Choroid plexus epithelial cell (primary cell): ENCODE measurements at regions not wholly inside any gene's neighbourhood (a gene's known extent, or its start where the extent isn't known, plus 50 kb on each side); places are given as distances from the start of the nearest gene placed in this dataset.

Source experiments
- DNase-seq: peaks from one replicate; pipeline ENCODE4 v3.0.0-alpha.2; 2010; ENCODE audit warnings: low read depth
- H3K4me3 ChIP-seq: 2 replicates; pipeline ENCODE4 v1.5.1; 2011; ENCODE audit warnings: low read depth, mild to moderate bottlenecking, control low read depth, low read length, moderate library complexity
- TF ChIP-seq, protein P1 (sequence below): conservative IDR thresholded peaks from 2 replicates; pipeline ENCODE4 v1.5.1; 2011; ENCODE audit warnings: low read depth, mild to moderate bottlenecking, control low read depth, inconsistent platforms, low read length, moderate library complexity

DNA sequence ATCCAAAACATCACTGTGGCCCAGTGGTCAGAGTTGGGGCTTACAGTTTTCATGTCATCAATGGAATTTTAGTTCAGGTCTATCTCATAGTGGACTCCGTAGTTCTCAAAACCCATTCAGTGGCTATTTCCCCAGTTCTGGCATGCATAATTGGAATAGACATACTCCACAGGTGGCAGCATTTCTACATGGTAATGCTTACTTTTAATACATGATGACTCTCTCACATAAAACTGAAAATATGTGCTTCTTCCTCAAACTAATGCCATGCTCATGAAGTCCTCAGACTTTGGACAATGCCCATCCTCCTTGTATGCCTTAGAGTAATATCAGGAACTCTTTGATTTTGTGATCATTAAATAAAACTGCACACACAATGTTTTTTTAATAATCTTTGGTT, 857.4 kb upstream of the GOT2 start:
- TF ChIP-seq, protein P1, sequence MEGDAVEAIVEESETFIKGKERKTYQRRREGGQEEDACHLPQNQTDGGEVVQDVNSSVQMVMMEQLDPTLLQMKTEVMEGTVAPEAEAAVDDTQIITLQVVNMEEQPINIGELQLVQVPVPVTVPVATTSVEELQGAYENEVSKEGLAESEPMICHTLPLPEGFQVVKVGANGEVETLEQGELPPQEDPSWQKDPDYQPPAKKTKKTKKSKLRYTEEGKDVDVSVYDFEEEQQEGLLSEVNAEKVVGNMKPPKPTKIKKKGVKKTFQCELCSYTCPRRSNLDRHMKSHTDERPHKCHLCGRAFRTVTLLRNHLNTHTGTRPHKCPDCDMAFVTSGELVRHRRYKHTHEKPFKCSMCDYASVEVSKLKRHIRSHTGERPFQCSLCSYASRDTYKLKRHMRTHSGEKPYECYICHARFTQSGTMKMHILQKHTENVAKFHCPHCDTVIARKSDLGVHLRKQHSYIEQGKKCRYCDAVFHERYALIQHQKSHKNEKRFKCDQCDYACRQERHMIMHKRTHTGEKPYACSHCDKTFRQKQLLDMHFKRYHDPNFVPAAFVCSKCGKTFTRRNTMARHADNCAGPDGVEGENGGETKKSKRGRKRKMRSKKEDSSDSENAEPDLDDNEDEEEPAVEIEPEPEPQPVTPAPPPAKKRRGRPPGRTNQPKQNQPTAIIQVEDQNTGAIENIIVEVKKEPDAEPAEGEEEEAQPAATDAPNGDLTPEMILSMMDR, result peak; percentile 41
- peak; percentile 62 for DNase-seq
- no peak overlapping the region for H3K4me3 ChIP-seq

- TF ChIP-seq, protein P1, result no peak
- H3K4me3 ChIP-seq, result no peak overlapping the region
- no peak for DNase-seq
Observed at GRCh38 chr16:59590845-59591244, 856.7 kb upstream of the GOT2 start.

DNA sequence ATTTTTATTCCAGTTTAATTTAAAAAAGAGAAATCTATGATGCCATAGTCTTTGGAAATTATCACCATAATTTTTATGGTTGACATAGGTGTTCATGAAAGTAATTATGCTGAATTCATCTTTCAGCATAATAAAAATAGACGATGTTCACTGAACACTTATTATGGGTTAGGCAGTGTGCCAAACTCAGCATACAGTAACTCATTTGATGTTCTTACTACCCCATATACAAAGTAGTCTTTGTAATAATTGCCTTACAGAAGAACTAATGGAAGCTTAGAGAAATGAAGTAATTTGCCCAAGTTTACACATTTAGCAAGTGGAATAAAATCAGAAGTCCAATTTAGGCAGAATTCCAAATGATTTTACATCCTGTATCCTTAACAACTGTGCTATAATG, 852.2 kb upstream of the GOT2 start:
- TF ChIP-seq, protein P1, result no peak
- H3K4me3 ChIP-seq, result no peak overlapping the region
- DNase-seq, result no peak

- DNase-seq, result no peak
- no peak overlapping the region for H3K4me3 ChIP-seq
- TF ChIP-seq, protein P1, result no peak
Observed at GRCh38 chr16:59574296-59574695, 840.2 kb upstream of the GOT2 start.

DNA sequence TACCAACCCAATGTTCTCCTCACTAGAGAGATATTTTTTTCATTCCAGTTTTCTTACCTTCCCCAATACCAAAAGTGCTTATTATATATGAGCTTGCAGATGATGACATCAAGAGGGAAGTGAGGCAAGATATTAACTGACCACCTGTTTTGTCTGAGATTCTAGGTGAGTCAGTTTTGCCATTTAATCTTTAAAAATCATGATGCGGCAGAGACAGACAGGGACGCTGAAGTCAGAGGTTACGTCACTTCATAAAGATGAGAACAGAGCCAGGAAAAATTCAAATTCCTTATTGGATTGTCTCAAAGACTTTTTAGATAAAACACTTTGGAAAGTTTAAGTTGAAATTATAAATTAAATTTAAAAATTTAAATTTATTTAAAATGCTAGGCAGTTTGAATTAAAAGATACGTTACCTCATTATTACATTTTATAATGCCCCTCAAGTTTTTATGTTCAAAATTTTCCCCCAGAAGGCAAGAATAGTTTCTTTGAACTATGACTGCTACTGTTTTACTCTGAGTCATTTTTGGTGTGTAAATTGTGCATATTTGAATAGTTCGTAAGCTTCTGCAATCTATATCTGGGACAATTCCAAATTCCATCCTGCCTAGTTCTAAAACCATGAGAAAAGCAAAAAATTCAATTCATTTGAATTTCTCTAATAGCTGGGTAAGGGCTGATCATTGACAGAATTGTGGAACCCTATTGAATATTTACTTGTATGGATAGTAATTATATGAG, 839.6 kb upstream of the GOT2 start:
- TF ChIP-seq, protein P1, result no peak
- no peak overlapping the region for H3K4me3 ChIP-seq
- peak; percentile 91 for DNase-seq

DNA sequence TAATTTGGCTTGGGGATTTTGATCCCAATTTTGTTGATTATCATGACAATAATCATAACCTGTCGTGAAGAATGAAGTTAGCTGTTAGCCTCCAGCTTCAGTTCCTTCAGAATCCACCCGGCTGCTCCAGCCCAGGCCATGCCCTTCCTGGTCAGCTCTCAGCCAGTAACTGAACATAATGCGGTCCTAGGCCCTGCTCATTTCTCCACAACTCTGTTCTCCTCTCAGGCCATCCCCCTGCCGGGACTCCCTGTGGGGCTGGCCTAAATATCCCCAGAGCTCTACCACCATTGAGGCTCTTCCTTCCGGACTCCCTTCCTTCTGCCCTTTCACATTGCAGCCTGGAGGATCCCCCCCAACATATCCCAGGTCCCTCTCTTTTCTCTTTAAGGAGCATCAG, 833.4 kb upstream of the GOT2 start:
- no peak overlapping the region for H3K4me3 ChIP-seq
- no peak for DNase-seq
- TF ChIP-seq, protein P1, result no peak

- DNase-seq, result no peak
- TF ChIP-seq, protein P1, result no peak
- no peak overlapping the region for H3K4me3 ChIP-seq
Observed at GRCh38 chr16:59566446-59566845, 832.3 kb upstream of the GOT2 start.
